ENCODE measurements at regions not wholly inside any gene's neighbourhood (a gene's known extent, or its start where the extent isn't known, plus 50 kb on each side); places are given as distances from the start of the nearest gene placed in this dataset.
A peak's percentile ranks its signal among the peaks of the same experiment; 100 is the strongest.

DNA sequence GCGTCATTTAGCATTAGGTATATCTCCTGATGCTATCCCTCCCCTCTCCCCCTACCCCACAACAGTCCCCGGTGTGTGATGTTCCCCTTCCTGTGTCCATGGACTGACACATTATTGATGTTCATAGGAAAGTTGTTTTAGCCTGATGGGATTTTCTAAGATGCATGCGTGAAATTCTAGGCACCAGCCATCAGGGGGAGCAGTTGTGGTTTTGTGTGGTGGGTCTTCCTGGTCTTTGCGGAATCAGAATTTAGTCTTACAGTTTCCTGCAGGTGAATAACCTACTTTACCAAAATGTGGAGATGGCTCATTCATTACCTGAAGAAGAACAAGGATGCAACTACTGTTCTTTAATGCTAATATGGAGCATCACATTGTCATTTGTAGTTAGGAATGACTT, 455.0 kb upstream of the THBS1 start:
- ChIA-PET POLR2A (no interaction called here), CTCF (interaction anchor here (1.1 kb wide), 2 partner anchors 96 to 455 kb away, joined by 3 to 6 read pairs; partner anchors contain the start of gene THBS1)
- DNase-seq (ENCODE audit: low read depth in 1 of 2, low spot score in 1 of 2) (peak; percentile 32 to 72), ATAC-seq (no peak), FAIRE-seq (no peak)
- H3K27ac ChIP-seq = peak overlapping the region; percentile 87 to 99
- H3K4me1 ChIP-seq = peaks cover 53% of the 10 kb centered on the region
- no peak overlapping the region for H3K4me3 ChIP-seq
- no peak for TF ChIP-seq FOSL2 (IDR thresholded peaks at IDR 0.05)
- no peak for TF ChIP-seq FOSL2 (CRISPR knock-in tag; IDR thresholded peaks at IDR 0.05)
- TF ChIP-seq, protein P1, sequence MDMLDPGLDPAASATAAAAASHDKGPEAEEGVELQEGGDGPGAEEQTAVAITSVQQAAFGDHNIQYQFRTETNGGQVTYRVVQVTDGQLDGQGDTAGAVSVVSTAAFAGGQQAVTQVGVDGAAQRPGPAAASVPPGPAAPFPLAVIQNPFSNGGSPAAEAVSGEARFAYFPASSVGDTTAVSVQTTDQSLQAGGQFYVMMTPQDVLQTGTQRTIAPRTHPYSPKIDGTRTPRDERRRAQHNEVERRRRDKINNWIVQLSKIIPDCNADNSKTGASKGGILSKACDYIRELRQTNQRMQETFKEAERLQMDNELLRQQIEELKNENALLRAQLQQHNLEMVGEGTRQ (IDR thresholded peaks at IDR 0.05) = no peak
- no peak for TF ChIP-seq JUNB (IDR thresholded peaks at IDR 0.05)
- TF ChIP-seq, protein P2, sequence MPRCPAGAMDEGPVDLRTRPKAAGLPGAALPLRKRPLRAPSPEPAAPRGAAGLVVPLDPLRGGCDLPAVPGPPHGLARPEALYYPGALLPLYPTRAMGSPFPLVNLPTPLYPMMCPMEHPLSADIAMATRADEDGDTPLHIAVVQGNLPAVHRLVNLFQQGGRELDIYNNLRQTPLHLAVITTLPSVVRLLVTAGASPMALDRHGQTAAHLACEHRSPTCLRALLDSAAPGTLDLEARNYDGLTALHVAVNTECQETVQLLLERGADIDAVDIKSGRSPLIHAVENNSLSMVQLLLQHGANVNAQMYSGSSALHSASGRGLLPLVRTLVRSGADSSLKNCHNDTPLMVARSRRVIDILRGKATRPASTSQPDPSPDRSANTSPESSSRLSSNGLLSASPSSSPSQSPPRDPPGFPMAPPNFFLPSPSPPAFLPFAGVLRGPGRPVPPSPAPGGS (IDR thresholded peaks at IDR 0.05) = no peak
- TF ChIP-seq, protein P3, sequence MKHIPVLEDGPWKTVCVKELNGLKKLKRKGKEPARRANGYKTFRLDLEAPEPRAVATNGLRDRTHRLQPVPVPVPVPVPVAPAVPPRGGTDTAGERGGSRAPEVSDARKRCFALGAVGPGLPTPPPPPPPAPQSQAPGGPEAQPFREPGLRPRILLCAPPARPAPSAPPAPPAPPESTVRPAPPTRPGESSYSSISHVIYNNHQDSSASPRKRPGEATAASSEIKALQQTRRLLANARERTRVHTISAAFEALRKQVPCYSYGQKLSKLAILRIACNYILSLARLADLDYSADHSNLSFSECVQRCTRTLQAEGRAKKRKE (CRISPR knock-in tag; IDR thresholded peaks at IDR 0.05; ENCODE audit: low read depth) = no peak
- no peak for TF ChIP-seq GATA3 (IDR thresholded peaks at IDR 0.05; ENCODE audit: borderline replicate concordance)
- no peak for TF ChIP-seq HOXB13 (CRISPR knock-in tag; IDR thresholded peaks at IDR 0.05; ENCODE audit: low read depth)
- TF ChIP-seq, protein P4, sequence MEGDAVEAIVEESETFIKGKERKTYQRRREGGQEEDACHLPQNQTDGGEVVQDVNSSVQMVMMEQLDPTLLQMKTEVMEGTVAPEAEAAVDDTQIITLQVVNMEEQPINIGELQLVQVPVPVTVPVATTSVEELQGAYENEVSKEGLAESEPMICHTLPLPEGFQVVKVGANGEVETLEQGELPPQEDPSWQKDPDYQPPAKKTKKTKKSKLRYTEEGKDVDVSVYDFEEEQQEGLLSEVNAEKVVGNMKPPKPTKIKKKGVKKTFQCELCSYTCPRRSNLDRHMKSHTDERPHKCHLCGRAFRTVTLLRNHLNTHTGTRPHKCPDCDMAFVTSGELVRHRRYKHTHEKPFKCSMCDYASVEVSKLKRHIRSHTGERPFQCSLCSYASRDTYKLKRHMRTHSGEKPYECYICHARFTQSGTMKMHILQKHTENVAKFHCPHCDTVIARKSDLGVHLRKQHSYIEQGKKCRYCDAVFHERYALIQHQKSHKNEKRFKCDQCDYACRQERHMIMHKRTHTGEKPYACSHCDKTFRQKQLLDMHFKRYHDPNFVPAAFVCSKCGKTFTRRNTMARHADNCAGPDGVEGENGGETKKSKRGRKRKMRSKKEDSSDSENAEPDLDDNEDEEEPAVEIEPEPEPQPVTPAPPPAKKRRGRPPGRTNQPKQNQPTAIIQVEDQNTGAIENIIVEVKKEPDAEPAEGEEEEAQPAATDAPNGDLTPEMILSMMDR (IDR thresholded peaks at IDR 0.05) = peak; percentile 13; the same call in 1 of the 3 replicates
- TF ChIP-seq NR3C1 (IDR thresholded peaks at IDR 0.05) = no peak
- TF ChIP-seq RCOR1 (IDR thresholded peaks at IDR 0.05; ENCODE audit: low read depth, low read length) = no peak
- no peak for TF ChIP-seq PHF8 (IDR thresholded peaks at IDR 0.05; ENCODE audit: borderline replicate concordance, low read depth)
- no peak for TF ChIP-seq FOXS1 (CRISPR knock-in tag; IDR thresholded peaks at IDR 0.05)
- TF ChIP-seq NFE2L2 (conservative IDR thresholded peaks at IDR 0.05; ENCODE audit: low read length) = no peak
- TF ChIP-seq SMC3 (IDR thresholded peaks at IDR 0.05) = peak; percentile 17; the same call in 1 of the 3 replicates
- TF ChIP-seq CBX2 (IDR thresholded peaks at IDR 0.05; ENCODE audit: borderline replicate concordance, low read depth) = no peak
- TF ChIP-seq MYC (IDR thresholded peaks at IDR 0.05; ENCODE audit: borderline replicate concordance, low read length) = no peak
- TF ChIP-seq SREBF2 (IDR thresholded peaks at IDR 0.05) = no peak
- TF ChIP-seq HMGXB4 (CRISPR knock-in tag; IDR thresholded peaks at IDR 0.05; ENCODE audit: borderline replicate concordance) = no peak
- TF ChIP-seq RFX5 (IDR thresholded peaks at IDR 0.05) = no peak
- no peak for TF ChIP-seq KDM1A (IDR thresholded peaks at IDR 0.05; ENCODE audit: low read depth)
- TF ChIP-seq RAD21 (conservative IDR thresholded peaks at IDR 0.05 in 1 of 2, IDR thresholded peaks at IDR 0.05 in 1 of 2) = peak in 1 of 2 experiments; percentile 55; a peak in 3 of 5 replicates
- H3K9me3 ChIP-seq = peaks cover 6% of the 10 kb centered on the region; the same call in 1 of the 3 replicates
- WGBS (ENCODE audit: missing lambda C conversion rate) = 64% methylated on average over 4 of the region's 4 CpGs
- H3K4me2 ChIP-seq = no peak overlapping the region

All from A549 (cell line).